ENCODE measurements at regions not wholly inside any gene's neighbourhood (a gene's known extent, or its start where the extent isn't known, plus 50 kb on each side); places are given as distances from the start of the nearest gene placed in this dataset.

- TF ChIP-seq POLR2A (IDR thresholded peaks at IDR 0.05) = no peak
- TF ChIP-seq CTCF (IDR thresholded peaks at IDR 0.05) = no peak
These were observed 76.2 kb upstream of the CTAGE1 start for GRCh38 chr18:22493940-22494339.

All from lower leg skin (tissue), 3 donors.